Adrenal gland (tissue), 9 donors: ENCODE measurements at regions not wholly inside any gene's neighbourhood (a gene's known extent, or its start where the extent isn't known, plus 50 kb on each side); places are given as distances from the start of the nearest gene placed in this dataset.

Experiments
- DNase-seq, 7 donors: peaks; one replicate each; pipeline ENCODE4 v3.0.0-alpha.2; 2019 to 2020
- H3K27ac ChIP-seq, 5 donors: fragments of 200-600 bp; sonication (generic) in 4 of 5; 1 replicate in 3 of 5; 2 replicates in 2 of 5; pipeline versions ENCODE4 v1.5.1 to v1.8.0; 2016 to 2020; ENCODE audit warnings: mild to moderate bottlenecking in 1 of 5
- H3K27me3 ChIP-seq: fragments of 200-600 bp; 2 replicates; pipeline ENCODE4 v1.8.0; 2021
- H3K36me3 ChIP-seq, 2 donors: fragments of 200-600 bp; replicated peaks in 1 of 2; 1 replicate in 1 of 2; 2 replicates in 1 of 2; pipeline versions ENCODE4 v1.5.1 to v1.8.0; 2018 to 2022
- H3K4me1 ChIP-seq, 2 donors: fragments of 200-600 bp; replicated peaks in 1 of 2; 1 replicate in 1 of 2; 2 replicates in 1 of 2; pipeline versions ENCODE4 v1.5.1 to v1.8.0; 2018 to 2021
- H3K4me3 ChIP-seq, 4 donors: fragments of 200-600 bp; sonication (generic) in 3 of 4; one replicate each; pipeline ENCODE4 v1.5.1; 2016 to 2018
- H3K9me3 ChIP-seq, 3 donors: fragments of 200-600 bp; sonication (generic) in 1 of 3; replicated peaks in 1 of 3; 1 replicate in 2 of 3; 2 replicates in 1 of 3; pipeline versions ENCODE4 v1.5.1 to v1.8.0; 2016 to 2021
- CTCF ChIP-seq, 6 experiments: fragments of 450-650 bp in 4 of 6; fragments of 200-600 bp in 2 of 6; sonication (generic) in 1 of 6; IDR thresholded peaks; 1 replicate in 5 of 6; 2 replicates in 1 of 6; pipeline versions ENCODE4 v1.5.1 to v1.8.0; 2016 to 2021; ENCODE audit warnings: antibody characterized with exemption in 6 of 6, mild to moderate bottlenecking in 2 of 6, moderate library complexity in 1 of 6
- POLR2A ChIP-seq, 2 donors: fragments of 450-650 bp; IDR thresholded peaks; one replicate each; pipeline ENCODE4 v1.6.1; 2017; ENCODE audit warnings: antibody characterized with exemption in 2 of 2, mild to moderate bottlenecking in 2 of 2, moderate library complexity in 1 of 2
- WGBS, 4 donors: extraction: QIAGEN DNeasy Blood & Tissue Kit in 2 of 4; methylation state at CpG; one replicate each; pipeline versions ENCODE4 v1.1.5 to v1.1.7; 2013 to 2017; 5-methylcytosine and 5-hydroxymethylcytosine counted together
- intact Hi-C, 2 donors: fragments of 100-400 bp; cut with DNase I; formaldehyde crosslinking; loops; one replicate each; pipeline versions ENCODE4 v1.14.1 to v1.15.0; 2022 to 2023
- donor health status: healthy with polysubstance abuse.
- donor health status: Bipolar disorder and iron deficiency.
- donor health status: DM: yes; HTN: yes; CAD: no.
- donor health status: DM: no; HTN: no; CAD: no.
- donor health status: DM: no; HTN: no; CAD: no.

GRCh38 chr12:103166949-103167348, 209.5 kb downstream of the ASCL1 start:
- no peaks in the 10 kb centered on the region for H3K4me1 ChIP-seq
- intact Hi-C loops = no loop called here
- 80 to 83% (median 83%) methylated on average over 3 of the region's 3 CpGs for WGBS, 4 donors
- no peak for DNase-seq
- no peaks in the 10 kb centered on the region for H3K36me3 ChIP-seq
- H3K27me3 ChIP-seq = no peaks in the 10 kb centered on the region
- no peaks in the 10 kb centered on the region for H3K9me3 ChIP-seq
- no peak overlapping the region for H3K4me3 ChIP-seq
- TF ChIP-seq CTCF (IDR thresholded peaks at IDR 0.05) = no peak
- TF ChIP-seq POLR2A (IDR thresholded peaks at IDR 0.05) = no peak
- H3K27ac ChIP-seq = no peak overlapping the region

- no peak for TF ChIP-seq POLR2A (IDR thresholded peaks at IDR 0.05)
- TF ChIP-seq CTCF (IDR thresholded peaks at IDR 0.05) = no peak
- Histone ChIP-seq H3K4me3 (no peak overlapping the region), H3K4me1 (no peaks in the 10 kb centered on the region), H3K9me3 (no peaks in the 10 kb centered on the region), H3K36me3 (no peaks in the 10 kb centered on the region), H3K27ac (no peak overlapping the region), H3K27me3 (no peaks in the 10 kb centered on the region)
- DNase-seq = no peak
- WGBS, 4 donors = 18 to 29% (median 24%) methylated on average over 1 of the region's 1 CpG
- intact Hi-C loops = no loop called here
Observed at GRCh38 chr12:103172447-103173112, 215.1 kb downstream of the ASCL1 start.

GRCh38 chr12:103175625-103176024, 218.2 kb downstream of the ASCL1 start:
- WGBS, 4 donors = 74 to 90% (median 81%) methylated on average over 3 of the region's 3 CpGs

GRCh38 chr12:103177639-103178255, 220.3 kb downstream of the ASCL1 start:
- no peak for TF ChIP-seq POLR2A (IDR thresholded peaks at IDR 0.05)
- no peak for TF ChIP-seq CTCF (IDR thresholded peaks at IDR 0.05)
- Histone ChIP-seq H3K9me3 (no peaks in the 10 kb centered on the region), H3K36me3 (no peaks in the 10 kb centered on the region), H3K27ac (no peak overlapping the region), H3K27me3 (no peaks in the 10 kb centered on the region), H3K4me3 (no peak overlapping the region), H3K4me1 (no peaks in the 10 kb centered on the region)
- intact Hi-C loops = no loop called here
- 70 to 85% (median 80%) methylated on average over 14 of the region's 14 CpGs for WGBS, 4 donors
- no peak for DNase-seq

More at GRCh38 chr12:103175625-103176024, 218.2 kb downstream of the ASCL1 start:
- DNase-seq = no peak
- Histone ChIP-seq H3K27me3 (no peaks in the 10 kb centered on the region), H3K36me3 (no peaks in the 10 kb centered on the region), H3K4me3 (no peak overlapping the region), H3K9me3 (no peaks in the 10 kb centered on the region), H3K4me1 (no peaks in the 10 kb centered on the region), H3K27ac (no peak overlapping the region)
- intact Hi-C loops = no loop called here
- TF ChIP-seq POLR2A (IDR thresholded peaks at IDR 0.05) = no peak
- TF ChIP-seq CTCF (IDR thresholded peaks at IDR 0.05) = no peak
